HepG2 (cell line): ENCODE measurements at regions not wholly inside any gene's neighbourhood (a gene's known extent, or its start where the extent isn't known, plus 50 kb on each side); places are given as distances from the start of the nearest gene placed in this dataset.

Experiments
- ATAC-seq: fragments of 200-7000 bp; cut with Tn5 transposase; 3 replicates; pipeline ENCODE4 v1.9.1; 2020; ENCODE audit warnings: mild to moderate bottlenecking, moderate library complexity
- BruUV-seq: library from RNA; stranded (reverse); fragments of 400-500 nt; replicated peaks from 2 replicates; lab custom pipeline; 2021; lab: Mats Ljungman, UMichigan
- CTCF ChIA-PET: fragments of 300-600 bp; formaldehyde crosslinking; extraction: SDS; loops from one replicate; lab custom pipeline; 2021; ENCODE audit warnings: low total read pairs, inconsistent platforms, low intra/inter-chr PET ratio; lab: Yijun Ruan, JAX
- POLR2A ChIA-PET: fragments of 350-600 bp; sonication (Branson Sonifier 250); formaldehyde crosslinking; loops from one replicate; lab custom pipeline; 2020; ENCODE audit warnings: antibody characterized with exemption, inconsistent platforms; lab: Yijun Ruan, JAX
- DNase-seq: peaks from one replicate; pipeline ENCODE4 v3.0.0-alpha.2; 2015; ENCODE audit warnings: low spot score
- FAIRE-seq: peaks from 3 replicates; lab custom pipeline; 2011; peaks lifted over from hg19 to GRCh38; lab: Jason Lieb, UNC
- H2AFZ ChIP-seq: one replicate; pipeline ENCODE4 v1.6.1; 2011; ENCODE audit warnings: low read length, inconsistent platforms
- H3K27ac ChIP-seq: fragments of 300-600 bp; 3 replicates; pipeline ENCODE4 v1.8.0; 2011; ENCODE audit warnings: mixed run types, mild to moderate bottlenecking, mixed read lengths, low read length, inconsistent platforms; ENCODE audit not compliant: insufficient read depth; ENCODE audit errors: extremely low read length
- H3K27me3 ChIP-seq, 2 experiments: fragments of 200-600 bp in 1 of 2; 2 replicates in 1 of 2; 3 replicates in 1 of 2; pipeline versions ENCODE4 v1.6.0 to v1.8.0; 2011; ENCODE audit warnings: low read length in 2 of 2, mild to moderate bottlenecking in 2 of 2, moderate library complexity in 2 of 2, inconsistent platforms in 1 of 2; ENCODE audit not compliant: insufficient read depth in 2 of 2, control insufficient read depth in 1 of 2
- H3K36me3 ChIP-seq, 2 experiments: fragments of 200-600 bp in 1 of 2; replicated peaks in 1 of 2; 2 replicates in 1 of 2; 3 replicates in 1 of 2; pipeline versions ENCODE4 v1.5.1 to v1.8.0; 2011; ENCODE audit warnings: low read length in 2 of 2, inconsistent platforms in 1 of 2; ENCODE audit not compliant: insufficient read depth in 2 of 2, control insufficient read depth in 1 of 2
- H3K4me1 ChIP-seq: 2 replicates; pipeline ENCODE4 v1.5.1; 2012; ENCODE audit warnings: low read length, inconsistent platforms; ENCODE audit not compliant: insufficient read depth
- H3K4me2 ChIP-seq: 2 replicates; pipeline ENCODE4 v1.6.0; 2011; ENCODE audit warnings: low read depth, low read length, inconsistent platforms
- H3K4me3 ChIP-seq, 3 experiments: fragments of 200-600 bp in 1 of 3; sonication (generic), shearing (Covaris generic) in 1 of 3; replicated peaks in 1 of 3; 2 replicates each; pipeline ENCODE4 v1.5.1; 2011 to 2016; ENCODE audit warnings: low read length in 3 of 3, inconsistent platforms in 2 of 3, low read depth in 2 of 3, mild to moderate bottlenecking in 2 of 3, control low read depth in 1 of 3, mixed read lengths in 1 of 3; ENCODE audit not compliant: insufficient read depth in 1 of 3
- H3K79me2 ChIP-seq: one replicate; pipeline ENCODE4 v1.6.1; 2011; ENCODE audit warnings: low read length, inconsistent platforms; ENCODE audit not compliant: insufficient read depth
- H3K9ac ChIP-seq: 2 replicates; pipeline ENCODE4 v1.6.0; 2011; ENCODE audit warnings: mild to moderate bottlenecking, low read depth, low read length, inconsistent platforms; ENCODE audit not compliant: insufficient read depth
- H3K9me3 ChIP-seq: 2 replicates; pipeline ENCODE4 v1.5.1; 2012; ENCODE audit warnings: mild to moderate bottlenecking, low read length
- H4K20me1 ChIP-seq: 2 replicates; pipeline ENCODE4 v1.6.0; 2011; ENCODE audit warnings: inconsistent platforms, mild to moderate bottlenecking, low read length, moderate library complexity; ENCODE audit not compliant: insufficient read depth
- KLF13 ChIP-seq: sonication (generic); formaldehyde crosslinking; IDR thresholded peaks from 2 replicates; pipeline ENCODE4 v1.4.0; 2020; ENCODE audit warnings: mild to moderate bottlenecking, missing genetic modification reagents
- KLF16 ChIP-seq, 2 experiments: sonication (generic) in 1 of 2; formaldehyde crosslinking in 1 of 2; IDR thresholded peaks; 2 replicates each; pipeline versions ENCODE4 v1.6.1 to v1.8.0; 2016 to 2023; ENCODE audit warnings: missing genetic modification reagents in 2 of 2, missing compliant biosample characterization in 1 of 2
- RFX5 ChIP-seq: IDR thresholded peaks from 2 replicates; pipeline ENCODE4 v1.6.1; 2011; ENCODE audit warnings: low read depth, low read length, improper control_type of control experiment
- RXRB ChIP-seq: IDR thresholded peaks from 2 replicates; pipeline ENCODE4 v1.6.1; 2016; ENCODE audit warnings: borderline replicate concordance, missing genetic modification reagents, missing compliant biosample characterization
- SALL2 ChIP-seq: sonication (generic); formaldehyde crosslinking; IDR thresholded peaks from 2 replicates; pipeline ENCODE4 v1.8.1; 2023; ENCODE audit warnings: mild to moderate bottlenecking, missing genetic modification reagents, inconsistent platforms
- STAT5B ChIP-seq: sonication (generic); formaldehyde crosslinking; IDR thresholded peaks from 2 replicates; pipeline ENCODE4 v1.4.0; 2020; ENCODE audit warnings: missing genetic modification reagents
- ZNF335 ChIP-seq: sonication (generic); formaldehyde crosslinking; IDR thresholded peaks from 2 replicates; pipeline ENCODE4 v1.4.0; 2020; ENCODE audit warnings: missing genetic modification reagents
- ZNF768 ChIP-seq: sonication (generic); formaldehyde crosslinking; IDR thresholded peaks from 2 replicates; pipeline ENCODE4 v1.4.0; 2020; ENCODE audit warnings: missing genetic modification reagents
- WGBS: methylation state at CpG from one replicate; pipeline ENCODE4 v1.1.6; 2017; ENCODE audit warnings: low lambda C conversion rate; 5-methylcytosine and 5-hydroxymethylcytosine counted together
- in situ Hi-C: cut with HindIII; loops from 2 replicates; pipeline ENCODE4 v1.10.0; 2017; ENCODE audit warnings: low pct_unique_long_range_greater_than_20kb; ENCODE audit not compliant: extremely low pct_ligation_motif_present
- intact Hi-C: fragments of 100-400 bp; cut with micrococcal nuclease; formaldehyde crosslinking; loops from one replicate; pipeline ENCODE4 v1.10.0; 2022; ENCODE audit not compliant: unreplicated experiment
- TF ChIP-seq, protein P1 (sequence below): sonication (generic); formaldehyde crosslinking; IDR thresholded peaks from 2 replicates; pipeline ENCODE4 v1.5.1; 2020; ENCODE audit warnings: mild to moderate bottlenecking, missing genetic modification reagents, borderline replicate concordance
- TF ChIP-seq, protein P2 (sequence below): sonication (generic); formaldehyde crosslinking; IDR thresholded peaks from 2 replicates; pipeline ENCODE4 v1.5.0; 2020; ENCODE audit warnings: mild to moderate bottlenecking, low read depth, missing genetic modification reagents, borderline replicate concordance
- TF ChIP-seq, protein P3 (sequence below): sonication (generic); formaldehyde crosslinking; IDR thresholded peaks from 2 replicates; pipeline ENCODE4 v1.4.0; 2020; ENCODE audit warnings: missing genetic modification reagents, borderline replicate concordance

DNA sequence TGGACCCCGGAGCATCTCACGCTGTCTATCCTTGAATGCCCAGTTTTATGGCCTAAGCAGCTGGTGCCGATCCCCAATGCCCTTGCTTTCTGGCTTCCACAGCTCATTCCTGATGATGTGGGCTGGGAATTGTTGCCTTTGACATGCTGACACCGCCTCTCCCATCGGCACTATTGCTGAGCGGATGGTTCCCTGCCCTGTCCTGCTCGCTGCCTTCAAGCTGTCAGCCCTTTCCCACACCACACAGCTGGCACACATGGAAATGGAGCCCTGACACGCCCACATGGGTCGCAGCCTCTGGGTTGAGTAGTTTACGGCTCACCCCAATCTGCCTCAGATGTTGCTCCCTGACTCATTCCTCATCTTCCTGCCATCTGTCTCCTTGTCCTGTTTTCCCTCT, 110.2 kb upstream of the SESN3 start:
- in situ Hi-C loops: no loop called here
- Histone ChIP-seq H3K9ac (no peak overlapping the region), H2AFZ (no peak overlapping the region), H3K36me3 (no peaks in the 10 kb centered on the region), H3K27ac (no peak overlapping the region), H4K20me1 (no peaks in the 10 kb centered on the region), H3K9me3 (no peaks in the 10 kb centered on the region), H3K4me2 (no peak overlapping the region), H3K27me3 (no peaks in the 10 kb centered on the region; a peak in 1 of 5 replicates), H3K4me1 (no peaks in the 10 kb centered on the region), H3K4me3 (no peak overlapping the region), H3K79me2 (no peaks in the 10 kb centered on the region)
- no TSS peak for BruUV-seq
- ATAC-seq (no peak), FAIRE-seq (no peak), DNase-seq (no peak)
- intact Hi-C loops: no loop called here
- WGBS: 54% methylated on average over 8 of the region's 10 CpGs
- ChIA-PET CTCF (no interaction called here), POLR2A (no interaction called here)
- no peak for TF ChIP-seq SALL2 (CRISPR knock-in tag)
- TF ChIP-seq RFX5: no peak

DNA sequence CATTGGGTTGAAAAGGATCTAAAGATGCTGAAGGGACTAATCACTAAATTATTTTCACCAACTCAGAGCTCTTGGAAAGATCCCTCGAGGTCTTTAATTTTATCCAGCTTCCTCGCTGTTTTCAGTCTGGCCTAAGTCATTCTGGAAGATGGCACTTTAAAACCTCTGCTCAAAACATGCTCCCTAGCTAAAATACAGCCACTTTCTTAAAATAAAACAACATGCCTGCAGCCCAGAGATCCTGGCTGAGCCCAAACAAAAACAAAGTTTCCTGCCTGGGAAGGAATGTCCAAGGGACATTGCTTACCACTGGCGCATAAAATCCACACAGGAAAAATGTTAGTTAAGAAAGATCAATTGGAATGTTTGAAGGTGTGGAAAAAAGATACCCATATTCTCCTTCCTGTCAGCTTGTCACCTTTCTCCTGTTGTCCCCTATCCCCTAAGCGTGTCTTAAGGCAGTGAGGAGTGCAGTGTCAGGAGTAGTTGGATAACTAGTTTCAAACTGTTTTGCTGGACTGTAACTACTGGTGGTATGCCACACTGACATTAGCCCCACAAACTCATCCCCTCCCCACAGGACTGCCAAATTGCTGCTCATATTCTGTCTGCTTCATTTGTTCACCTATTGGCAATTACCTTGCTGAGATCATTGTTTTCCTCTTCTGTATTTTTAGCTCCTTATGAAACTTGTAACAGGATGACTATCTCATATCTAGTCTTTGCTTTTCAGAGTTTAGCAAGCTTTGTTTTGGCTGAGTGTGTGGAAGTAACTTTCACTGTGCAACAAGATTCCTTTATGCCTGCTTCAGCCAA, 108.3 kb upstream of the SESN3 start:
- Histone ChIP-seq H3K9me3 (no peaks in the 10 kb centered on the region), H3K27me3 (no peaks in the 10 kb centered on the region; a peak in 1 of 5 replicates), H3K9ac (no peak overlapping the region), H3K4me2 (no peak overlapping the region), H4K20me1 (no peaks in the 10 kb centered on the region), H2AFZ (no peak overlapping the region), H3K79me2 (no peaks in the 10 kb centered on the region), H3K36me3 (no peaks in the 10 kb centered on the region), H3K27ac (no peak overlapping the region), H3K4me1 (no peaks in the 10 kb centered on the region), H3K4me3 (no peak overlapping the region)
- FAIRE-seq (no peak), DNase-seq (no peak), ATAC-seq (no peak)
- 41% methylated on average over 4 of the region's 4 CpGs for WGBS
- ChIA-PET CTCF (no interaction called here), POLR2A (no interaction called here)
- intact Hi-C loops (no loop called here), in situ Hi-C loops (no loop called here)
- BruUV-seq: no TSS peak
- TF ChIP-seq KLF16 (CRISPR knock-in tag; IDR thresholded peaks at IDR 0.05) (no peak), STAT5B (CRISPR knock-in tag) (no peak), RXRB (CRISPR knock-in tag) (no peak), ZNF768 (CRISPR knock-in tag) (no peak), KLF13 (CRISPR knock-in tag) (no peak), ZNF335 (CRISPR knock-in tag) (no peak)
- TF ChIP-seq, protein P1, sequence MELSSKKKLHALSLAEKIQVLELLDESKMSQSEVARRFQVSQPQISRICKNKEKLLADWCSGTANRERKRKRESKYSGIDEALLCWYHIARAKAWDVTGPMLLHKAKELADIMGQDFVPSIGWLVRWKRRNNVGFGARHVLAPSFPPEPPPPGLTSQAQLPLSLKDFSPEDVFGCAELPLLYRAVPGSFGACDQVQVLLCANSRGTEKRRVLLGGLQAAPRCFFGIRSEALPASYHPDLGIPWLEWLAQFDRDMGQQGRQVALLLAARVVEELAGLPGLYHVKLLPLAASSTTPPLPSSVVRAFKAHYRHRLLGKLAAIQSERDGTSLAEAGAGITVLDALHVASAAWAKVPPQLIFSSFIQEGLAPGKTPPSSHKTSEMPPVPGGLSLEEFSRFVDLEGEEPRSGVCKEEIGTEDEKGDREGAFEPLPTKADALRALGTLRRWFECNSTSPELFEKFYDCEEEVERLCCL (CRISPR knock-in tag): no peak
- TF ChIP-seq, protein P2, sequence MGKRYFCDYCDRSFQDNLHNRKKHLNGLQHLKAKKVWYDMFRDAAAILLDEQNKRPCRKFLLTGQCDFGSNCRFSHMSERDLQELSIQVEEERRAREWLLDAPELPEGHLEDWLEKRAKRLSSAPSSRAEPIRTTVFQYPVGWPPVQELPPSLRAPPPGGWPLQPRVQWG (CRISPR knock-in tag): no peak
- TF ChIP-seq, protein P3, sequence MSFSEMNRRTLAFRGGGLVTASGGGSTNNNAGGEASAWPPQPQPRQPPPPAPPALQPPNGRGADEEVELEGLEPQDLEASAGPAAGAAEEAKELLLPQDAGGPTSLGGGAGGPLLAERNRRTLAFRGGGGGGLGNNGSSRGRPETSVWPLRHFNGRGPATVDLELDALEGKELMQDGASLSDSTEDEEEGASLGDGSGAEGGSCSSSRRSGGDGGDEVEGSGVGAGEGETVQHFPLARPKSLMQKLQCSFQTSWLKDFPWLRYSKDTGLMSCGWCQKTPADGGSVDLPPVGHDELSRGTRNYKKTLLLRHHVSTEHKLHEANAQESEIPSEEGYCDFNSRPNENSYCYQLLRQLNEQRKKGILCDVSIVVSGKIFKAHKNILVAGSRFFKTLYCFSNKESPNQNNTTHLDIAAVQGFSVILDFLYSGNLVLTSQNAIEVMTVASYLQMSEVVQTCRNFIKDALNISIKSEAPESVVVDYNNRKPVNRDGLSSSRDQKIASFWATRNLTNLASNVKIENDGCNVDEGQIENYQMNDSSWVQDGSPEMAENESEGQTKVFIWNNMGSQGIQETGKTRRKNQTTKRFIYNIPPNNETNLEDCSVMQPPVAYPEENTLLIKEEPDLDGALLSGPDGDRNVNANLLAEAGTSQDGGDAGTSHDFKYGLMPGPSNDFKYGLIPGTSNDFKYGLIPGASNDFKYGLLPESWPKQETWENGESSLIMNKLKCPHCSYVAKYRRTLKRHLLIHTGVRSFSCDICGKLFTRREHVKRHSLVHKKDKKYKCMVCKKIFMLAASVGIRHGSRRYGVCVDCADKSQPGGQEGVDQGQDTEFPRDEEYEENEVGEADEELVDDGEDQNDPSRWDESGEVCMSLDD (CRISPR knock-in tag): no peak
